ENCODE measurements at regions not wholly inside any gene's neighbourhood (a gene's known extent, or its start where the extent isn't known, plus 50 kb on each side); places are given as distances from the start of the nearest gene placed in this dataset.

DNA sequence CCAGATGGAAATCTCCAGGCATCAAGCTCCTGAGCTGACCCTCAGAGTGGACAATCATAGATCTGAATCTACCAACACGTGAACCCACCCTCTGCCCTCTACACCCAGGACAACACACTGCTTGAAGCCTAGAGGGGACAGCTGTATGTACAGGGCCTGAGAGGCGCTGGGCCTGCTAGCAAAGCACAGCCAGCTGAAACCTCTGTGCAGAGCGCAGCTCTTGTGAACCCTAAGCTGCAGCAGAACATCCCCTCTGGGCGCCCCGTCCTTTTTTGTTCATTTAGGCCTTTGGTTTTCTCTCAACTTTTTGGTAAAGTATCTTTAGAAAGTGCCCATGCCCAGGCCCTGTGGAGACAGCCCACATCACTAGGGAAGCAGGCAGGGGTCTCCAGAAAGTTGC is 62.4 kb upstream of the SPTLC1 start:
- Histone ChIP-seq H4K20me1 (ENCODE audit: control insufficient read depth, insufficient read depth, low read depth, low read length) (no peaks in the 10 kb centered on the region), H3K9me2 (replicated peaks; ENCODE audit: control insufficient read depth, low read length) (no peaks in the 10 kb centered on the region), H3K36me3 (ENCODE audit: control insufficient read depth, low read length) (no peaks in the 10 kb centered on the region), H3K9me3 (ENCODE audit: control insufficient read depth, insufficient read depth, low read length) (no peaks in the 10 kb centered on the region), H3K27ac (ENCODE audit: low read depth, low read length) (no peak overlapping the region), H3K4me2 (ENCODE audit: low read length) (no peak overlapping the region), H3K4me3 (ENCODE audit: low read length) (no peak overlapping the region), H3K79me2 (ENCODE audit: control insufficient read depth, low read length) (no peaks in the 10 kb centered on the region), H3K27me3 (ENCODE audit: control insufficient read depth, low read length) (peaks cover 3% of the 10 kb centered on the region; the same call in 1 of the 2 replicates), H3F3A (ENCODE audit: control insufficient read depth, insufficient read depth) (no peaks in the 10 kb centered on the region), H3K4me1 (ENCODE audit: control insufficient read depth, low read length) (peaks cover 8% of the 10 kb centered on the region)
- TF ChIP-seq, protein P1, sequence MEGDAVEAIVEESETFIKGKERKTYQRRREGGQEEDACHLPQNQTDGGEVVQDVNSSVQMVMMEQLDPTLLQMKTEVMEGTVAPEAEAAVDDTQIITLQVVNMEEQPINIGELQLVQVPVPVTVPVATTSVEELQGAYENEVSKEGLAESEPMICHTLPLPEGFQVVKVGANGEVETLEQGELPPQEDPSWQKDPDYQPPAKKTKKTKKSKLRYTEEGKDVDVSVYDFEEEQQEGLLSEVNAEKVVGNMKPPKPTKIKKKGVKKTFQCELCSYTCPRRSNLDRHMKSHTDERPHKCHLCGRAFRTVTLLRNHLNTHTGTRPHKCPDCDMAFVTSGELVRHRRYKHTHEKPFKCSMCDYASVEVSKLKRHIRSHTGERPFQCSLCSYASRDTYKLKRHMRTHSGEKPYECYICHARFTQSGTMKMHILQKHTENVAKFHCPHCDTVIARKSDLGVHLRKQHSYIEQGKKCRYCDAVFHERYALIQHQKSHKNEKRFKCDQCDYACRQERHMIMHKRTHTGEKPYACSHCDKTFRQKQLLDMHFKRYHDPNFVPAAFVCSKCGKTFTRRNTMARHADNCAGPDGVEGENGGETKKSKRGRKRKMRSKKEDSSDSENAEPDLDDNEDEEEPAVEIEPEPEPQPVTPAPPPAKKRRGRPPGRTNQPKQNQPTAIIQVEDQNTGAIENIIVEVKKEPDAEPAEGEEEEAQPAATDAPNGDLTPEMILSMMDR (IDR thresholded peaks at IDR 0.05; ENCODE audit: low read depth, low read length, poor library complexity, severe bottlenecking) = no peak
- no peak for TF ChIP-seq EZH2phosphoT487 (IDR thresholded peaks at IDR 0.05; ENCODE audit: borderline replicate concordance, low read length)

DNA sequence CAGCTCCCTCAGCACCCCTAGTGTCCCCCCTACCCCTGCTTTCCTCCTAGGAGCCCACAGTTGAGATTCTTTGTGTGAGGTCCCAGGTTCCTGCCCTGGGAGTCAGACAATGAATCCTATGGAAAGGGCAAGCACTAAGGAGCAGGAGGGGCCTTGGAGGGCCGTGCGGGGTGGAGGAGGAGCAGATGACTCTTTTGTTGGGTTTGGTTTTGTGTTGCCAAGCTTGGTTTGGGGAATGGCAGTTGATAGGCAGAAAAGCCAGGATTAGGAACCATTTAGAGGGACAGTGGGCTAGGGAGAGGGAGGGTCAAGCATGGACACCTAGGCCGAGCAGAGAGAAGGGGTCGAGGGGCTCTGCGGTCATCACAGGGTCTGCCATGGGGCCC is 61.6 kb upstream of the SPTLC1 start:
- Histone ChIP-seq H3K4me3 (ENCODE audit: low read length) (no peak overlapping the region), H3K27me3 (ENCODE audit: control insufficient read depth, low read length) (peaks cover 3% of the 10 kb centered on the region; the same call in 1 of the 2 replicates), H3K36me3 (ENCODE audit: control insufficient read depth, low read length) (no peaks in the 10 kb centered on the region), H3F3A (ENCODE audit: control insufficient read depth, insufficient read depth) (no peaks in the 10 kb centered on the region), H3K9me3 (ENCODE audit: control insufficient read depth, insufficient read depth, low read length) (no peaks in the 10 kb centered on the region), H3K9me2 (replicated peaks; ENCODE audit: control insufficient read depth, low read length) (no peaks in the 10 kb centered on the region), H3K4me2 (ENCODE audit: low read length) (no peak overlapping the region), H3K4me1 (ENCODE audit: control insufficient read depth, low read length) (peaks cover 8% of the 10 kb centered on the region), H3K27ac (ENCODE audit: low read depth, low read length) (no peak overlapping the region), H3K79me2 (ENCODE audit: control insufficient read depth, low read length) (no peaks in the 10 kb centered on the region), H4K20me1 (ENCODE audit: control insufficient read depth, insufficient read depth, low read depth, low read length) (no peaks in the 10 kb centered on the region)
- TF ChIP-seq, protein P1 (IDR thresholded peaks at IDR 0.05; ENCODE audit: low read depth, low read length, poor library complexity, severe bottlenecking) = no peak
- TF ChIP-seq EZH2phosphoT487 (IDR thresholded peaks at IDR 0.05; ENCODE audit: borderline replicate concordance, low read length) = no peak

DNA sequence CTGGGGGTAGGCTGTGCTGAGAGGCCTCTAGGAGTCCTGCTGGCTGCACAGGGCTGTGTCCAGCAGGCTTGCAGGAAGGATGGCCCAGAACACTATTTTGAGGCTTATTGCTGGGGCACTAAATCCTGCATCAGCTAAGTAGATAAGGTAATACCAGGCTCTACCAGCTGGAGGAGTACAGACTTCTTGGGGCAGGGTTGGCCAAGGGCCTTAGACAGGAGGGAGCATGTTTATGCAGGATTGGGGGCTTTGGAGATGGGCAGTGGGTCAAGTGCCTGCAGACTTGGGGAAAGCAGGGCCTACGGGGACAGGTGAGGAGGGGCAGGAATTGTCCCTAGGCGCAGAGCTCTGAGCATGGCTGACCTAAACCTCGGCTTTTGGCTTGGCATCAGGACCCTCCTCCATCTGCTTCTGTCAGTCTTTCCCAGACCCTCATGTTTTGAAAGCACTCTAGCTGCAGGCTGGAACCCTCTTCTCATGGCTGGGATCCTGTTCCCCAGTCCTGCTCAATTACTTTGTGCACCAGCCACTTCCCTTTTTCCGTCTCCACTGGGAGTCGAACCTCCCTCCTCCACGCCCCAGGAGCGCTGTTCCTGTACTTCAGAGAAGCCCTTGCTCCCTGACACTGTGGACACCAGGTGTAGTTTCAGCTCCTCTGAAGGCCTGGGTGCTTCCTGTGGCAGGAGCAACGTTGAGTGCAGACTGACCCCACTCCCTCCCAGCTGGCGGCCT is 61.0 kb upstream of the SPTLC1 start:
- TF ChIP-seq EZH2phosphoT487 (IDR thresholded peaks at IDR 0.05; ENCODE audit: borderline replicate concordance, low read length) = no peak
- TF ChIP-seq, protein P1 (IDR thresholded peaks at IDR 0.05; ENCODE audit: low read depth, low read length, poor library complexity, severe bottlenecking) = no peak
- H3K27ac ChIP-seq (ENCODE audit: low read depth, low read length) = no peak overlapping the region
- no peaks in the 10 kb centered on the region for H3K36me3 ChIP-seq (ENCODE audit: control insufficient read depth, low read length)
- no peaks in the 10 kb centered on the region for H3F3A ChIP-seq (ENCODE audit: control insufficient read depth, insufficient read depth)
- no peak overlapping the region for H3K4me2 ChIP-seq (ENCODE audit: low read length)
- H3K4me1 ChIP-seq (ENCODE audit: control insufficient read depth, low read length) = peaks cover 8% of the 10 kb centered on the region
- peaks cover 2% of the 10 kb centered on the region for H3K27me3 ChIP-seq (ENCODE audit: control insufficient read depth, low read length)
- H3K4me3 ChIP-seq (ENCODE audit: low read length) = no peak overlapping the region
- no peaks in the 10 kb centered on the region for H3K79me2 ChIP-seq (ENCODE audit: control insufficient read depth, low read length)
- H4K20me1 ChIP-seq (ENCODE audit: control insufficient read depth, insufficient read depth, low read depth, low read length) = no peaks in the 10 kb centered on the region
- no peaks in the 10 kb centered on the region for H3K9me3 ChIP-seq (ENCODE audit: control insufficient read depth, insufficient read depth, low read length)
- H3K9me2 ChIP-seq (replicated peaks; ENCODE audit: control insufficient read depth, low read length) = no peaks in the 10 kb centered on the region

Measured in DOHH2 (cell line).